DND-41 (cell line): ENCODE measurements at regions not wholly inside any gene's neighbourhood (a gene's known extent, or its start where the extent isn't known, plus 50 kb on each side); places are given as distances from the start of the nearest gene placed in this dataset.

ENCODE experiments used
- CTCF ChIP-seq: IDR thresholded peaks from 2 replicates; pipeline ENCODE4 v1.5.1; 2012; ENCODE audit warnings: borderline replicate concordance, low read length, moderate library complexity, mild to moderate bottlenecking; ENCODE audit not compliant: poor library complexity, severe bottlenecking; ENCODE audit errors: extremely low read depth
- EZH2 ChIP-seq: IDR thresholded peaks from 3 replicates; pipeline ENCODE4 v1.6.1; 2012; ENCODE audit warnings: borderline replicate concordance, low read depth, mild to moderate bottlenecking, moderate library complexity, low read length, inconsistent platforms; ENCODE audit not compliant: severe bottlenecking

GRCh38 chr4:34035225-34035624 is 2209.1 kb downstream of the ARAP2 start:
- TF ChIP-seq CTCF (no peak), EZH2 (no peak)
